ENCODE measurements at regions not wholly inside any gene's neighbourhood (a gene's known extent, or its start where the extent isn't known, plus 50 kb on each side); places are given as distances from the start of the nearest gene placed in this dataset.
A peak's percentile ranks its signal among the peaks of the same experiment; 100 is the strongest.
"Not testable (repeated sequence)": the region's sequence is repeated elsewhere in the genome, so short reads cannot be mapped to it uniquely, and the experiment has no call there.

DNA sequence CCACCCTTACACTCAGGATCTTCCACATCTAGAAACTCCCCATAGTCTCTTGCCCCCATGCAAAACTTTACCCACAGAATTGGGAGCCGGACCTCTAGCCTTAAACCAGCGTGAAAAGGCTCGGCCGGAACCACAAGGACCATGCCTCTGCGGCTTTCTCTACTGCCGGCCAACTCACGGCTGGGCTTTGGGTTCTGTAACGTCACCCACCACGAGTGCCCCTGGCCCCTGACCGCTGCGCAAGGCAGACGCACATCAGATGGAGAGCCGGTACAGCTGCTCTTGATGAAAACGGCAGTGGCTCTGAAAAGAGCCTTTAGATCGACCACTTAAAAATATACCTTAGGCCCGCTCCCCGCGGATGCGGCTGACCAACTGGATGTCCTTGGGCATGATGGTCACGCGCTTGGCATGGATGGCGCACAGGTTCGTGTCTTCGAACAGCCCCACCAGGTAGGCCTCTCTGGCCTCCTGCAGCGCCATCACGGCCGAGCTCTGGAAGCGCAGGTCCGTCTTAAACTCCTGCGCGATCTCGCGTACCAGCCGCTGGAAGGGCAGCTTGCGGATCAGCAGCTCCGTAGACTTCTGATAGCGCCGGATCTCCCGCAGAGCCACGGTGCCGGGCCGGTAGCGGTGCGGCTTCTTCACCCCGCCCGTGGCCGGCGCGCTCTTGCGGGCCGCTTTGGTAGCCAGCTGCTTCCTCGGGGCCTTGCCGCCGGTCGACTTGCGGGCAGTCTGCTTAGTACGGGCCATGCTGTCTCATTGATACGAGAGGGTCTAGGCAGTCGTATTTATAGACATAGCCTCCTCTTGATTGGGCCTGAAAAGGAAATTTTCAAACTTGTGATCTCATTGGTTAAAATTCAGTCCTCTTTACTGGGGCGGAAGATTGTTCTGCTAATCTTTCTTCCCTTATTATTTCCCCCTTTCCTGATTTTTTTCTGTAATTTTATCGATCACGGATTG is 66.3 kb downstream of the FAM72C start:
- FAIRE-seq; DNase-seq (ENCODE audit: low spot score): not testable (repeated sequence)

DNA sequence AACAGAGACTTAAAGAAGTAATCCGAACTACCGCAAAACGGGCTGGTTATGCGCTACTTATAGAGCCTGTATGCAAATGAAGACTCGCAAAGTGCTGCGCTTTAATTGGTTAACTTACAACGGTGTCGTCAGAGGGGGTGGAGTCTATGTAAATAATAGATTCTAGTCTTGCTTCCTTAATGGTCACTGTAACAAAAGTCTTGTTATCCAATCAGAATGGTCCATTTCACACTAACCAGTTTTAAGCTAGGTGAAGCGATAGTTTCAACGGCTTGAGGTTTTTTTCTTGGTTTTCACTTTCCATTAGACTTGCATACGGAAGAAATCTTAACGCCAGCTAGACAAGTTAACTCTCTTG is 67.2 kb downstream of the FAM72C start:
- FAIRE-seq, result peak; percentile 44
- not testable (repeated sequence) for DNase-seq (ENCODE audit: low spot score)

DNA sequence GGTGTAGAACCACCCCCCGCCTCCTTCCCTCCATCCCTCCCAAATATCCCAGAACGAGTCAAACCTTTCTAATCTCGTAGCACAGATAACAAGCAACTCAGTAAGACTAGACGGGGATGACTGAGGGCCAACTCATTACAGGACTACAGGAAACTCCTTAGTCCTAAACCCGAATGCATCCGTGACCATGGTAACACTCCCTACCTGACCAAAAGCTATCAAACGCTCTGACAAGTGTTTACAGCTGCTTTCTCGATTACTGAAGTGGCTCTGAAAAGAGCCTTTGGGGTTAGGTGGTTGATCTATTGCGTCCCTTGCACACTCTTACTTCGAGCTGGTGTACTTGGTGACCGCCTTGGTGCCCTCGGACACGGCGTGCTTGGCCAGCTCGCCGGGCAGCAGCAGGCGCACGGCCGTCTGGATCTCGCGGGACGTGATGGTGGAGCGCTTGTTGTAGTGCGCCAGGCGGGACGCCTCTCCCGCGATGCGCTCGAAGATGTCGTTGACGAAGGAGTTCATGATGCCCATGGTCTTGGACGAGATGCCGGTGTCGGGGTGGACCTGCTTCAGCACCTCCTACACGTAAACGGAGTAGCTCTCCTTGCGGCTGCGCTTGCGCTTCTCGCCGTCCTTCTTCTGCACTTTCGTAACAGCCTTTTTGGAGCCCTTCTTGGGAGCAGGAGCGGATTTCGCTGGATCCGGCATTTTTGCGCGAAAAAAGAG is 67.7 kb downstream of the FAM72C start:
- not testable (repeated sequence) for FAIRE-seq; DNase-seq (ENCODE audit: low spot score)

DNA sequence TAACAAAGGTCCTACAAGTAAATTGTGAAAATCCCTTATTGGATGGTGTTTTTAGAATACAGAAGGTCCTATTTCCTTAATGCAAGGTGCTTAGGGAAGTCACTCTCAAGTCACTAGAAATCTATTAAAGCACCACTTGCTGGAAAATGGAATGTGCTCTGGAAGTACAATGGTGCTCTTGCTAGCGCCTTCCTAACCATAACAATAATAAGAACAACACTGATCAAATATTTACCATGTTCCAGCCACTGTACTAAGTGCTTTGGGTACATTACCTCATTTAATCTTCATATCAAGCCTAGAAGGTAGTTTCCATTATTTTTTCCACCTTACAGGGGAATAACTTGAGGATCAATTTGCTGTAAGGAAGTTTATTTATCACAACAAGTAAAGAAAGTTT is 75.4 kb downstream of the FAM72C start:
- not testable (repeated sequence) for DNase-seq (ENCODE audit: low spot score); FAIRE-seq

DNA sequence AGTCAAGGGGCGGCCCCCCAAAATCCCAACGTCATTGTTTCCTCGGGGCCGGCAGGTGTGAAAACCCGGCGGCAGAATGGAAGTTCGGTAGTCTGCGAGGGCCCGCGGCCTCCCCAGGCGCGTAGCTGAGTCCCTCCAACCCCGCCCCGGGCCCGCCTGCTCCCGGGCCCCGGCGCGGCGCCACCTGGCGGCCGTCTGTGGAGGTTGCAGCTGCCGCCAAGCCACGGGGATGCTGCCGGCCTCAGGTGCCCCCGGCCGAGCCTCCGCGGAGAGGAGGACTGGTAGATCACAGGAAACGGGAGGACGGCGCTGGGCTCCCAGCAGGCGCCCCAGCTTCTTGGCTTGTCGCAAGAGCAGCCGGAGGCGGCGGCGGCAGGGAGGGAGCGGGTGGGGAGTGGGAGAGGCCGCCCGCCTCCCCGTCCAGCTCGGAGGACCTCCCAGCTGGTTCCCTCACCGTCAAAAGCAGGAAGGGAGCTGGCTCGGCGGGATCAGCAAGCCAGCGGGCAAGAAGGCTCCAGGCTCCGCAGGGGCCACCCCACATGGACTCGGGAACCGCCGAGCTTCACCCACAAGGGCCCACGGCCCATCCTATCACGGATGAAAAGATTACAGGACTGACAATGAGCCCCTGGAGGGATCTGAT is 86.7 kb downstream of the FAM72C start:
- not testable (repeated sequence) for FAIRE-seq
- DNase-seq (ENCODE audit: low spot score), result peak; percentile 4

DNA sequence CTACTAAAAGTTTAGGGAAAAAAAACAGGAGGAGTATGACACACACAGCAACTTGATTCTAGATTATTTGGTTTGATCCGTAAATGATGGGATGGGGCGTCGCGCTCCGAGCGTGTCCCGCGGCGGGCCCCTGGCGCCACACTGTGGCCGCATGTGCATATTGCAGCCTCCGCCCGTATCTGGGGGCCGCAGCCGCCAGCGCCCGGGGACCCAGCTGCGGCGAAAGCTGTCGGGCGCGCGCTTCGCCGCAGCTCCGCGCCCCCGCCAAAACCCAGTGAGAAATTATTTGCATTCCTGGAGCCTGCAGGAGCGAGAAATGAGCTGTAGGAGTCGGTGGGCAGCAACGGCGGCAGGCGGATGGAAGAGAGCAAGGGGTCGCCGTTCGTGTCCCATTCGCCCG is 87.3 kb downstream of the FAM72C start:
- not testable (repeated sequence) for DNase-seq (ENCODE audit: low spot score); FAIRE-seq

DNA sequence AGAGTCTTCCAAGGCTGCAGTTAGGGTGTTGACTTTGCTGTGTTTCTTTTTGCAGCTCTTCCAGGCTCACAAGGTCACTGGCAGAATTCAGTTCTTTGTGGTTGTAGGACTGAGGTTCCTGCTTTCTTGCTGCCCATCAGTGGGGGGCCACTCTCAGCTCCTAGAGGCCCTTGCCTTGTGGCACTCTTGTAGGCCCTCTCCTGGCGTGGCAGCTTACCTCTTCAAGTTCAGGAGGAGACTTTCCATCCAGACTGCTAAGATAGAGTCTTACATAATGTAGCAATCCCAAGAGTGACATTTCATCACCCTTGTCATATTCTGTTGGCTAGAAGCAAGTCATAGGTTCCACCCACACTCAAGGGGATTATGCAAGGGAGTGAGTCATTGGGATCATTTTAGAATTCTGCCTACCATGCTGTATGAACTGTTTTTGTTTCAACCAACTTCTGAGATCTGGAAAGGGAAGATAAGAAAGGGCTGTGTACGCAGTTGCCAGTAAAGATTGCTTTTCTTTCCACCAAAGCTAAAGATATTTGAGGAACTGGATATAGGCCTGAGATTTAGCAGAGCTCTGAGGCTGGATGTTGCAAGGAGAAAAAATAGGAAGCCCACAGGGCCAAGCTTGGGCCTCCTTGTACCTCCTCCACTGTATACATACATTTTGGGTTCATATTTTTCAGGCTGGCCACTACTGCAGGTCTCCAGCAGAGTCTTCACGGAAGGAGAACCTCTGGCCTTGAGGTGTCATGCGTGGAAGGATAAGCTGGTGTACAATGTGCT is 91.8 kb downstream of the FAM72C start:
- not testable (repeated sequence) for FAIRE-seq; DNase-seq (ENCODE audit: low spot score)

DNA sequence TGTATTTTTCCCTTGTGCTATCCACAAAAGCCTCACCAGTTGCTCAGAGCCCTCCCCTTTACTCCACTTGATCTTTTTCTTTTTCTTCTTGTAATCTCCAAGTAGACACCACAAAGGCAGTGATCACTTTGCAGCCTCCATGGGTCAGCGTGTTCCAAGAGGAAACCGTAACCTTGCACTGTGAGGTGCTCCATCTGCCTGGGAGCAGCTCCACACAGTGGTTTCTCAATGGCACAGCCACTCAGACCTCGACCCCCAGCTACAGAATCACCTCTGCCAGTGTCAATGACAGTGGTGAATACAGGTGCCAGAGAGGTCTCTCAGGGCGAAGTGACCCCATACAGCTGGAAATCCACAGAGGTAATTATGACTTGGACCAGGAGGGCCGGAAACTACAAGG is 95.8 kb downstream of the FAM72C start:
- not testable (repeated sequence) for DNase-seq (ENCODE audit: low spot score); FAIRE-seq

DNA sequence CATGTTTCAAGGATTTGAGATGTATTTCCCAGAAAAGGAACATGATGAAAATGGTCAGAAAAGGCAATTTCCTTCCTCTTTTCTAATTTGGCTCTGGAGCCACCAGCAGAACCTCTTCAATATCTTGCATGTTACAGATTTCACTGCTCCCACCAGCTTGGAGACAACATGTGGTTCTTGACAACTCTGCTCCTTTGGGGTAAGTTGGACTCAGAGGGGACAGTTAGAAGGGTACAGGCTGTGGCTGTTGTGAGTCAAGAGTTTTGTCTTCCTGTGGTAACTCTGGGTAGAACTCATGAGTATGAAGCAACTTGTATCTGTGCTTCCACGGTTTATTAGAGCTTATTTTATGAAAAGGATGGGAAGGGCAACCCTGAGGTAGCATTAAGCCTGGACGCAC is 97.2 kb downstream of the FAM72C start:
- not testable (repeated sequence) for FAIRE-seq; DNase-seq (ENCODE audit: low spot score)

DNA sequence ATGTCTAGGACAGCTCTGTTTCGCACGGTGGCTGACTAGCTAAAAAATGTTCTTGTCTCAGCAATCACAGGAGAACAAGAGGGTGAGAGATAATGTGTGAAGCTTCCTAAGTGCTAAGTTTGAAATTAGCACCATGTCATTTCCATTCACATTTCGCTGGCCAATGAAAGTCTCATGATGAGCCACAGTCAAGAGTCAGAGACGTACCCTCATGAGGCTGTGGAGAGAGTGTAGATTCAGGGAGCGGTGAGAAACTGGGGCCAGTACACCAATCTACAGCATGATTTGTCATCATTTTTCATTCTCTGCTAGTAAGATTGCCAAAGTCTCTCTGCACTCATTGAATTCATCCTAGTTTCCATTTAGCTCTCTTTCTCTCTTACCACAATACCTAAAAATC is 98.1 kb downstream of the FAM72C start:
- not testable (repeated sequence) for DNase-seq (ENCODE audit: low spot score); FAIRE-seq

DNA sequence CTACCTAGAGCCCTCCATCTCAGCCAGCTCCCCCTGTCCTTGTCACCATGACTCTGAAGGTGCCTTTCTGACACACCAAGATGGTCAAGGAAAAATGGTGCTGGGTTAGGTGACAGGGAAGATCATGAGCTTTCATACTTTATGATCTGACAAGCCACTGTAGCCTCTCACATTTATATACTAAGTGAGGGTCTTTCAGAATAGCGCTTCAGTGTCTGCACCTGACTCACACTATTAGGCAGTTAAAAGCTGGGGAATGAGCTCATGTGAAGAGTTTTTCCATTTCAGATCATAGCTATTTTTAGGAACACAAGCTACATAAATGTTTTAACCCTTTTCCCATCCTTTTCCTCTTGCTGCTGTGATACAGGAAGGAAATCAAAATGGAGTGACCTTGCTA is 101.4 kb downstream of the FAM72C start:
- FAIRE-seq; DNase-seq (ENCODE audit: low spot score): not testable (repeated sequence)

DNA sequence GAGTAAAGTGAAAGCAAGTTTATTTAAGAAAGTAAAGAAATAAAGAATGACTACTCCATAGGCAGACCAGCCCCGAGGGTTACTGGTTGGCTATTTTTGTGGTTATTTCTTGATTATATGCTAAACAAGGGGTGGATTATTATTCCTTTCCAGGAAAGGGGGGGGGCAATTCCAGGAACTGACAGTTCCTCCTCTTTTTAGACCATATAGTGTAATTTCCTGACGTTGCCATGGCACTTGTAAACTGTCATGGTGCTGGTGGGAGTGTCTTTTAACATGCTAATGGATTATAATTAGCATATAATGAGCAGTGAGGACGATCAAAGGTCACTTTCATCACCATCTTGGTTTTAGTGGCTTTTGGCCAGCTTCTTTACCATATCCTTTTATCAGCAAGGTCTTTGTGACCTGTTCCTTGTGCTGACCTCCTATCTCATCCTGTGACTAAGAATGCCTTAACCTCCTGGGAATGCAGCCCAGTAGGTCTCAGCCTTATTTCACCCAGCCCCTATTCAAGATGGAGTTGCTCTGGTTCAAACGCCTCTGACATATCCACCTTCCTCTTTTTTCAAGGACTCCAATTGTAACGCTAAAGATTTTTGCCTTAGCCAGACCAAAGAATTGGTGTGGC is 104.1 kb downstream of the FAM72C start:
- FAIRE-seq; DNase-seq (ENCODE audit: low spot score): not testable (repeated sequence)

DNA sequence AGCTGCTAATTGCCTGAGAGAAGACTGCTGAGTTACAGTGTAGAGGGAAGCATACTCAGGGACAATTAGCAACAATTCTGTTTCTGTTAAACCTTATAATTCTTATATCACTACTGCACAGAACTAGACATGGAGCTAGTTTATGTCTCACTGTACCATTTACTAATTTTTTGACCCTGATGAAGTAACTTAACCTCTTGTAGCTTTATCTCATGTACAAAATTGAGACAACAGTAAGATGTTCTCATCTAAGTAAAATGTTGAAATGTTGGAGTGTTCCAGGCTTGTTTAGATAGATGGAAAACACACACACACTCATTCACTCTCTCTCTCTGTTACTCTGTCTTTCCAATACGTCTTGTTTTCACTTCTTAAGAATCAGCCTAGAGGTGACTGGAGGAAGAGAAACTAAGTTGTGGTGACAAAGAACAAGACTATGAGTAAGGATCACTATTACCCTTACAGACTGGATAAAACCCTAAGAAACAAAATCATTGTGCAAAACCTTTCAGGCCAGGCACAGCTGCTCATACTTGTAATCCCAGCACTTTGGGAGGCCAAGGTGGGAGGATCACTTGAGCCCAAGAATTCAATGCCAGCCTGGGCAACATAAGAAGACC is 107.8 kb downstream of the FAM72C start:
- not testable (repeated sequence) for FAIRE-seq

DNA sequence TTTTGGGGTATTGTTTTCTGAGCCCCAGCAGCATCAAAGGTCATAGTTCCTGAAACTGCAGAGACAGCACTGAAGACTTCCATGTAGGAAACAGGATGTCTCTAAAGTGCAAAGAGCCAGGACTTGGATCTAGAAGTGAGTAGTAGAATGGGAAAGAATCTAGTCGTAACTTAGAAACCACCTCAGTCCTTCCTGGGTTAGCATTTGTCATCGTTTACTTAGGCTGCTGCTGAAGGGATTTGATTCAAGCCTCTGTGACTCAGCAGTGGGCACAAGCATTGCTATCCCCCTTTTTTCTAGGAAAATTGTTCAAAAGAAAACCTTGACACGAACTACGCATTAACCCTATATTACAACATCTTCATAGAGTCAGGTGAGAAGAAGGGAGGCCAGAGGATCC is 109.1 kb downstream of the FAM72C start:
- not testable (repeated sequence) for FAIRE-seq; DNase-seq (ENCODE audit: low spot score)

More for the DNA sequence above, 107.8 kb downstream of the FAM72C start:
- not testable (repeated sequence) for DNase-seq (ENCODE audit: low spot score)

DNA sequence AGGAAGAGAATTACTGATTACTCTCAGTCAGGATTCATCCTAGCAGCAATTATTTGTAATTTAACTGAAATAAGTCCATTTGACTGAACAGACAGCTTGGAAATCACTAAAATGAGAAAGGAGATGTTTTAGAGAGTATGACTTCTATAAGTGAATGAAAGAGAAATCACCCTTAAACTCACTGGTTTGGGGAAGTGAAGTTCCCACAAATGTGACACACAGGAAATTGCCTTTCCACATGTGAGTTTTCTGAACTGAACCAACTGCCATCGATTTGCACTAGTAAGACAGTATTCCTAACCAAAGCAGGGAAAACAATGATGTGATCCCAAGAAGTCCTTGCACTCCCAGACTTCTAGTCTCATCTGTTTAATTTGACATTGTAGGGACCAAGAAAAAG is 110.5 kb downstream of the FAM72C start:
- not testable (repeated sequence) for DNase-seq (ENCODE audit: low spot score); FAIRE-seq

DNA sequence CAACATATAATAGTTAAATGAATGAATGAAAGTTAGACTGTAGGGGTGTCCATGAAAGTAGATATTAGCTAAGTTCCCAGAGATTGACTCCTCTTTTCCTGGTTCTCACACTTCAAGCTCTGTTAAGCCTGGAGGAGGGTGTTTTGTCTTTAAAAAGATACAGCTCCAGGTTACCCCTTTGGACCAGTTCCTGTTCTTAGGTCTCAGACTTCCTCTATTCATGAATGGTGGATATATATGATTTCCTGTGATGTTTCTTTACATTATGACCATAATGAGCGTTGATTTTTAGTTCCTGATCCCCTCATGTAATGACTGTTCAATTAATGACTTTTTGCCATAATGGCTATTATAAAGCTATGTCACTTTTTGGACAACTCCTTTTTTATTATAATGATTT is 115.9 kb downstream of the FAM72C start:
- FAIRE-seq; DNase-seq (ENCODE audit: low spot score): not testable (repeated sequence)

DNA sequence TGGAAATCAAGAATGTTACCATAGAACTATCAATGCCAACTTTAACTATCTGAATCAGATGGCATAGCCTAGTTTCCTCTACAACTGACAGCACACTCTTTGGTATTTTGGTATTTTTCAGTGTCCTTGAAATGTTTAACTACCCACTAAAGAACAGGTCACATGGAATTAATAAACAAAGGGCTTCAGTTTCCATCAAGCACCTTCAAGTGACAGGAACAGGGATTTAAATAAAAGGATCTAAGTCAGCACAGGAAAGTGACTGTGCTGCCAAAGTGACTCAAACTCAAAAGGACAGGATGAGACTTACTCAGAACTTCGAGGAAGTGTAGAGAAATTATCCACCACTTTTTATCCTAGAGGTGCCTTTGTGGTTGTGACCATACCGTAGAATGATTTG is 117.7 kb downstream of the FAM72C start:
- not testable (repeated sequence) for FAIRE-seq; DNase-seq (ENCODE audit: low spot score)

DNA sequence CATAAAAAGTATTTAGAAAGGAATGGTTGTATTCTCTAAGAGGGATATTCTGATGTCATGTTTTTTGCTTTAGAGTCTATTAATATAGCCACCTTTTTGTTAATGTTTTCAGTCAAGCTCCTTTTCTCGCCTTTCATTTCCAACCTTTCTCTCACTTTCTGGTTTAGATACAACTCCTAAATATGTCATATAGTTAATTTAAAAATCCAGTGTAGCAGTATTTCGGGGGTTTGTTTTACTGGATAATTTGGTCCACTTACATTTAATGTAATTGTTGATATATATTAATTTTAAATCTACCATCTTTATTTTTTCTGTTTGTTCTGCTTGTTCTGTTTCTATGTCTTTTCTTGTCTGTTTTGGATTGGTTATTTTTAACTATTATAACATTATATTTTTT is 121.1 kb downstream of the FAM72C start:
- not testable (repeated sequence) for DNase-seq (ENCODE audit: low spot score); FAIRE-seq

DNA sequence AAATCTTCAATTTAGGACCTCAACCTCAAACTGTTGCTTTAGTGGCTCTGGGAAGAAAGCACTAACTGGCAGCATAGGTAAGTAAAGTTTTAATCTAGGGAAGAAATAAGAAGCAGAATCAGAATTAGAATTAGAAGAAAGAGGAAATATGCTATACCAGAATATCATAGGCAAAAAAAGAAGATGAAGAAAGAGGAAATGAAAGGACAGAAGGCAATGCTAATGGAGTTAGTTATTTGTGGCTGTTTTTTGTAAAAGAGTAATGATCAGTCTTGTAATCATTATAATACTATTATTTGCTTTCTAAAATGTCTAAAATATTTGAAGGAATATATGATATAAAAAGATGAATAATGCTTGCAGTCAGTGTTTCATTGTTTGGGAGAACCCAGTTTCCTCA is 122.9 kb downstream of the FAM72C start:
- DNase-seq (ENCODE audit: low spot score); FAIRE-seq: not testable (repeated sequence)

DNA sequence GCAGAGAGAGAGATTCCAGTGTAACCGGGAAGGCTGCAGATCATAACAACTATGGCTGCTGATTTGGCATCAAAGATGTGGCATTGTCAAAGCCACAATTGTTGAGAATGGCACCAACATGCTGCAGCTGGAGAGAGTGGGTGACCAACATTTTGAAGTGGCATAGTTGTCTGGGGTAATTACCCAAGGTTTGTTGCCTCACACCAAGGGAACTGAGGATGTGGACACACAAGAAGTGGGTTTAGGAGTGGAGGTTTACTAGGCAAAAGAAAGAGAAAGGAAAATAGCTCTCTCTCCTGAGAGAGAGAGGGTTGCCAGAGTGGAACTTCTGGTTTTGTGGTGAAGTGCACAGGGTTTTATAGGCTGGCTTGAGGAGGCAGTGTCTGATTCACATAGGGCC is 126.6 kb downstream of the FAM72C start:
- FAIRE-seq, result not testable (repeated sequence)

More for the DNA sequence above, 126.6 kb downstream of the FAM72C start:
- not testable (repeated sequence) for DNase-seq (ENCODE audit: low spot score)

All from RCC 7860 (cell line).